ENCODE measurements at regions not wholly inside any gene's neighbourhood (a gene's known extent, or its start where the extent isn't known, plus 50 kb on each side); places are given as distances from the start of the nearest gene placed in this dataset.

- no peak for TF ChIP-seq CTCF (IDR thresholded peaks at IDR 0.05)
- no peak for TF ChIP-seq POLR2A (IDR thresholded peaks at IDR 0.05)
- TF ChIP-seq POLR2AphosphoS5 (IDR thresholded peaks at IDR 0.05; ENCODE audit: insufficient read depth in 1 of 2, low read depth in 1 of 2): no peak
Measured at GRCh38 chr9:26152350-26152749, 474.1 kb upstream of the TUSC1 start.
